Subcutaneous abdominal adipose tissue (tissue), 5 donors: ENCODE measurements at regions not wholly inside any gene's neighbourhood (a gene's known extent, or its start where the extent isn't known, plus 50 kb on each side); places are given as distances from the start of the nearest gene placed in this dataset.

Source experiments
- H3K27ac ChIP-seq: one replicate; pipeline ENCODE4 v1.7.0; 2013; ENCODE audit warnings: low read depth, mild to moderate bottlenecking, inconsistent platforms, low read length, moderate library complexity
- H3K27me3 ChIP-seq, 5 donors: one replicate each; pipeline ENCODE4 v1.7.0; 2013; ENCODE audit warnings: low read length in 5 of 5, inconsistent platforms in 1 of 5; ENCODE audit not compliant: control insufficient read depth in 5 of 5, insufficient read depth in 4 of 5
- H3K36me3 ChIP-seq, 5 donors: one replicate each; pipeline ENCODE4 v1.7.0; 2013; ENCODE audit warnings: low read length in 5 of 5; ENCODE audit not compliant: control insufficient read depth in 5 of 5, insufficient read depth in 5 of 5
- H3K4me1 ChIP-seq, 5 donors: one replicate each; pipeline ENCODE4 v1.7.0; 2013; ENCODE audit warnings: low read length in 5 of 5, mild to moderate bottlenecking in 3 of 5, moderate library complexity in 1 of 5; ENCODE audit not compliant: control insufficient read depth in 5 of 5, insufficient read depth in 5 of 5
- H3K4me3 ChIP-seq, 5 donors: one replicate each; pipeline ENCODE4 v1.7.0; 2013; ENCODE audit warnings: low read length in 5 of 5, low read depth in 1 of 5
- H3K9ac ChIP-seq, 5 donors: one replicate each; pipeline ENCODE4 v1.7.0; 2013; ENCODE audit warnings: low read length in 5 of 5, mild to moderate bottlenecking in 4 of 5, moderate library complexity in 3 of 5
- H3K9me3 ChIP-seq, 5 donors: one replicate each; pipeline ENCODE4 v1.7.0; 2013; ENCODE audit warnings: low read length in 5 of 5; ENCODE audit not compliant: control insufficient read depth in 5 of 5
- donor health status: healthy.
- donor health status: healthy.
- donor health status: healthy.
- donor health status: healthy.
- donor health status: healthy.

GRCh38 chr10:125575843-125576242 is 107.1 kb downstream of the TEX36 start:
- Histone ChIP-seq H3K9me3 (peaks cover 0 to 13% (median 0%) of the 10 kb centered on the region in 5 donors), H3K36me3 (no peaks in the 10 kb centered on the region), H3K27me3 (peaks cover 0 to 2% (median 0%) of the 10 kb centered on the region in 5 donors), H3K4me1 (no peaks in the 10 kb centered on the region), H3K4me3 (no peak overlapping the region), H3K9ac (no peak overlapping the region), H3K27ac (no peak overlapping the region)

GRCh38 chr10:125568156-125568555 is 114.8 kb downstream of the TEX36 start:
- Histone ChIP-seq H3K4me1 (peaks cover 0 to 6% (median 0%) of the 10 kb centered on the region in 5 donors), H3K27me3 (peaks cover 0 to 11% (median 7%) of the 10 kb centered on the region in 5 donors), H3K9ac (no peak overlapping the region)

GRCh38 chr10:125567529-125567928 is 115.4 kb downstream of the TEX36 start:
- H3K4me1 ChIP-seq: peaks cover 0 to 6% (median 0%) of the 10 kb centered on the region in 5 donors
- H3K9ac ChIP-seq: no peak overlapping the region
- H3K4me3 ChIP-seq: no peak overlapping the region
- peaks cover 0 to 11% (median 7%) of the 10 kb centered on the region in 5 donors for H3K27me3 ChIP-seq
- H3K27ac ChIP-seq: no peak overlapping the region
- no peaks in the 10 kb centered on the region for H3K9me3 ChIP-seq
- no peaks in the 10 kb centered on the region for H3K36me3 ChIP-seq

More at GRCh38 chr10:125568156-125568555, 114.8 kb downstream of the TEX36 start:
- no peaks in the 10 kb centered on the region for H3K36me3 ChIP-seq
- H3K9me3 ChIP-seq: no peaks in the 10 kb centered on the region
- no peak overlapping the region for H3K27ac ChIP-seq
- H3K4me3 ChIP-seq: no peak overlapping the region

GRCh38 chr10:125565046-125565445 is 117.9 kb downstream of the TEX36 start:
- no peaks in the 10 kb centered on the region for H3K36me3 ChIP-seq

GRCh38 chr10:125564570-125564969 is 118.4 kb downstream of the TEX36 start:
- Histone ChIP-seq H3K36me3 (no peaks in the 10 kb centered on the region), H3K27ac (no peak overlapping the region), H3K27me3 (peaks cover 0 to 13% (median 7%) of the 10 kb centered on the region in 5 donors), H3K9ac (no peak overlapping the region), H3K4me1 (peaks cover 0 to 6% (median 0%) of the 10 kb centered on the region in 5 donors), H3K9me3 (no peaks in the 10 kb centered on the region), H3K4me3 (no peak overlapping the region)

More at GRCh38 chr10:125565046-125565445, 117.9 kb downstream of the TEX36 start:
- Histone ChIP-seq H3K27me3 (peaks cover 0 to 13% (median 7%) of the 10 kb centered on the region in 5 donors), H3K4me3 (no peak overlapping the region), H3K9ac (no peak overlapping the region), H3K4me1 (peaks cover 0 to 6% (median 0%) of the 10 kb centered on the region in 5 donors), H3K27ac (no peak overlapping the region), H3K9me3 (no peaks in the 10 kb centered on the region)

GRCh38 chr10:125562737-125563136 is 120.2 kb downstream of the TEX36 start:
- Histone ChIP-seq H3K9me3 (no peaks in the 10 kb centered on the region), H3K9ac (no peak overlapping the region), H3K27me3 (peaks cover 0 to 11% (median 3%) of the 10 kb centered on the region in 5 donors), H3K27ac (no peak overlapping the region), H3K4me1 (peaks cover 0 to 6% (median 0%) of the 10 kb centered on the region in 5 donors), H3K36me3 (no peaks in the 10 kb centered on the region), H3K4me3 (no peak overlapping the region)

GRCh38 chr10:125560947-125561346 is 122.0 kb downstream of the TEX36 start:
- Histone ChIP-seq H3K4me3 (no peak overlapping the region), H3K9ac (no peak overlapping the region), H3K36me3 (no peaks in the 10 kb centered on the region), H3K27me3 (peaks cover 0 to 9% (median 2%) of the 10 kb centered on the region in 5 donors), H3K9me3 (no peaks in the 10 kb centered on the region), H3K27ac (no peak overlapping the region), H3K4me1 (peaks cover 0 to 6% (median 0%) of the 10 kb centered on the region in 5 donors)

GRCh38 chr10:125559210-125559609 is 123.8 kb downstream of the TEX36 start:
- Histone ChIP-seq H3K9ac (no peak overlapping the region), H3K27ac (no peak overlapping the region), H3K36me3 (no peaks in the 10 kb centered on the region), H3K9me3 (no peaks in the 10 kb centered on the region), H3K27me3 (peaks cover 0 to 13% (median 6%) of the 10 kb centered on the region in 5 donors), H3K4me3 (no peak overlapping the region), H3K4me1 (no peaks in the 10 kb centered on the region)

- H3K27ac ChIP-seq: no peak overlapping the region
- peaks cover 1 to 7% (median 7%) of the 10 kb centered on the region in 5 donors for H3K9me3 ChIP-seq
- H3K36me3 ChIP-seq: no peaks in the 10 kb centered on the region
- peaks cover 0 to 13% (median 6%) of the 10 kb centered on the region in 5 donors for H3K27me3 ChIP-seq
- no peak overlapping the region for H3K9ac ChIP-seq
- no peaks in the 10 kb centered on the region for H3K4me1 ChIP-seq
- no peak overlapping the region for H3K4me3 ChIP-seq
Observed at GRCh38 chr10:125557801-125558505, 125.0 kb downstream of the TEX36 start.

GRCh38 chr10:125557311-125557710 is 125.7 kb downstream of the TEX36 start:
- H3K4me3 ChIP-seq: no peak overlapping the region
- no peak overlapping the region for H3K9ac ChIP-seq
- H3K27ac ChIP-seq: no peak overlapping the region
- peaks cover 0 to 13% (median 6%) of the 10 kb centered on the region in 5 donors for H3K27me3 ChIP-seq
- peaks cover 6 to 13% (median 13%) of the 10 kb centered on the region in 5 donors for H3K9me3 ChIP-seq
- H3K36me3 ChIP-seq: no peaks in the 10 kb centered on the region
- H3K4me1 ChIP-seq: no peaks in the 10 kb centered on the region
